Spleen (tissue), 11 donors: ENCODE measurements at regions not wholly inside any gene's neighbourhood (a gene's known extent, or its start where the extent isn't known, plus 50 kb on each side); places are given as distances from the start of the nearest gene placed in this dataset.

Experiments
- DNase-seq: peaks from one replicate; pipeline ENCODE4 v3.0.0-alpha.2; 2020
- H3K27ac ChIP-seq, 8 donors: fragments of 200-600 bp; sonication (generic) in 7 of 8; 1 replicate in 4 of 8; 2 replicates in 4 of 8; pipeline versions ENCODE4 v1.5.0 to v1.8.0; 2016 to 2021; ENCODE audit warnings: inconsistent platforms in 4 of 8, mild to moderate bottlenecking in 4 of 8, moderate library complexity in 1 of 8
- H3K27me3 ChIP-seq, 7 donors: fragments of 200-600 bp; sonication (generic) in 6 of 7; replicated peaks in 1 of 7; 1 replicate in 4 of 7; 2 replicates in 3 of 7; pipeline versions ENCODE4 v1.5.0 to v1.8.0; 2016 to 2021; ENCODE audit warnings: inconsistent platforms in 3 of 7, mild to moderate bottlenecking in 1 of 7
- H3K36me3 ChIP-seq, 6 donors: fragments of 200-600 bp; sonication (generic) in 5 of 6; 1 replicate in 4 of 6; 2 replicates in 2 of 6; pipeline versions ENCODE4 v1.5.0 to v1.8.0; 2016 to 2021; ENCODE audit warnings: inconsistent platforms in 2 of 6
- H3K4me1 ChIP-seq, 6 donors: fragments of 200-600 bp; sonication (generic) in 5 of 6; 1 replicate in 3 of 6; 2 replicates in 3 of 6; pipeline versions ENCODE4 v1.5.0 to v1.8.0; 2016 to 2021; ENCODE audit warnings: inconsistent platforms in 3 of 6
- H3K4me3 ChIP-seq, 8 donors: fragments of 200-600 bp; sonication (generic) in 7 of 8; 1 replicate in 4 of 8; 2 replicates in 4 of 8; pipeline versions ENCODE4 v1.5.0 to v1.8.0; 2016 to 2021; ENCODE audit warnings: inconsistent platforms in 4 of 8, mild to moderate bottlenecking in 4 of 8, moderate library complexity in 2 of 8
- H3K9me3 ChIP-seq, 8 donors: fragments of 200-600 bp; sonication (generic) in 7 of 8; 1 replicate in 4 of 8; 2 replicates in 4 of 8; pipeline versions ENCODE4 v1.5.0 to v1.8.0; 2016 to 2021; ENCODE audit warnings: inconsistent platforms in 4 of 8
- POLR2A ChIP-seq, 3 donors: fragments of 450-650 bp; IDR thresholded peaks; one replicate each; pipeline ENCODE4 v1.5.1; 2017; ENCODE audit warnings: antibody characterized with exemption in 3 of 3, mild to moderate bottlenecking in 1 of 3
- POLR2AphosphoS5 ChIP-seq, 3 donors: sonication (generic); formaldehyde crosslinking; IDR thresholded peaks; one replicate each; pipeline ENCODE4 v1.5.1; 2017; ENCODE audit warnings: antibody characterized with exemption in 3 of 3
- WGBS, 5 donors: extraction: QIAGEN DNeasy Blood & Tissue Kit in 3 of 5; methylation state at CpG; one replicate each; pipeline versions ENCODE4 v1.1.5 to v1.1.7; 2013 to 2018; 5-methylcytosine and 5-hydroxymethylcytosine counted together
- intact Hi-C: fragments of 100-400 bp; cut with DNase I; formaldehyde crosslinking; loops from one replicate; pipeline ENCODE4 v1.15.0; 2023; ENCODE audit warnings: low total_unique reads
- TF ChIP-seq, protein P1 (sequence below), 11 experiments: fragments of 200-600 bp in 7 of 11; fragments of 450-650 bp in 4 of 11; sonication (generic) in 4 of 11; IDR thresholded peaks in 8 of 11; conservative IDR thresholded peaks in 3 of 11; 1 replicate in 7 of 11; 2 replicates in 4 of 11; pipeline versions ENCODE4 v1.4.0 to v1.8.0; 2016 to 2021; ENCODE audit warnings: antibody characterized with exemption in 11 of 11, inconsistent platforms in 4 of 11, mild to moderate bottlenecking in 1 of 11
- donor health status: healthy with polysubstance abuse.
- donor health status: DM: no; HTN: no; CAD: no; lungs with moderate emphysema.
- donor health status: DM: no; HTN: no; CAD: no.
- donor health status: Bipolar disorder and iron deficiency.
- donor health status: healthy.
- donor health status: DM: no; HTN: no; CAD: no.
- donor health status: DM: yes; HTN: yes; CAD: no.

DNA sequence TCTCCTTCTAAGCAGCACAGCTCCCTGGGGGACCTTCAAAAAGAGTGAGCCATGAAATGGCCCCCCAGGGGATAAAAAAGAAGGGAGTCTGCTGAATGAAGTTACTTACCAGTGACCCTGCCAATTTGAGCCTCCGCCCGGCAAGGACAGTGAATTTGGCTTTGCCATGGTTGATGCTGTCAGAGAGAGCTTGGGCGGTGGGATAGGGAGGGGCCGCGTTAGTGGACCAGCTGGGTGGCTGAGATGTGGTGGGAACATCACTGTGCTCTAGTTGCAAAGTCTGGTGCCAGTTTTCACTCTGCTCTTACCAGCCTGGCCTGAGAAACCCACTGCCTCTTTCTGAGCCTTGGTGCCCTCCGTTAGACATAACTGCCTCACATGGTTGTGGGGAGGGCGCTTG lies 114.6 kb downstream of the MRM1 start:
- Histone ChIP-seq H3K36me3 (no peaks in the 10 kb centered on the region), H3K27me3 (peaks cover 0 to 30% (median 0%) of the 10 kb centered on the region in 7 donors), H3K27ac (no peak overlapping the region), H3K9me3 (no peaks in the 10 kb centered on the region), H3K4me3 (no peak overlapping the region), H3K4me1 (peaks cover 0 to 2% (median 0%) of the 10 kb centered on the region in 6 donors)
- DNase-seq = no peak
- intact Hi-C loops = no loop called here
- TF ChIP-seq, protein P1, sequence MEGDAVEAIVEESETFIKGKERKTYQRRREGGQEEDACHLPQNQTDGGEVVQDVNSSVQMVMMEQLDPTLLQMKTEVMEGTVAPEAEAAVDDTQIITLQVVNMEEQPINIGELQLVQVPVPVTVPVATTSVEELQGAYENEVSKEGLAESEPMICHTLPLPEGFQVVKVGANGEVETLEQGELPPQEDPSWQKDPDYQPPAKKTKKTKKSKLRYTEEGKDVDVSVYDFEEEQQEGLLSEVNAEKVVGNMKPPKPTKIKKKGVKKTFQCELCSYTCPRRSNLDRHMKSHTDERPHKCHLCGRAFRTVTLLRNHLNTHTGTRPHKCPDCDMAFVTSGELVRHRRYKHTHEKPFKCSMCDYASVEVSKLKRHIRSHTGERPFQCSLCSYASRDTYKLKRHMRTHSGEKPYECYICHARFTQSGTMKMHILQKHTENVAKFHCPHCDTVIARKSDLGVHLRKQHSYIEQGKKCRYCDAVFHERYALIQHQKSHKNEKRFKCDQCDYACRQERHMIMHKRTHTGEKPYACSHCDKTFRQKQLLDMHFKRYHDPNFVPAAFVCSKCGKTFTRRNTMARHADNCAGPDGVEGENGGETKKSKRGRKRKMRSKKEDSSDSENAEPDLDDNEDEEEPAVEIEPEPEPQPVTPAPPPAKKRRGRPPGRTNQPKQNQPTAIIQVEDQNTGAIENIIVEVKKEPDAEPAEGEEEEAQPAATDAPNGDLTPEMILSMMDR (IDR thresholded peaks at IDR 0.05 in 8 of 11, conservative IDR thresholded peaks at IDR 0.05 in 3 of 11) = no peak
- no peak for TF ChIP-seq POLR2AphosphoS5 (IDR thresholded peaks at IDR 0.05)
- no peak for TF ChIP-seq POLR2A (IDR thresholded peaks at IDR 0.05)
- 80 to 96% (median 93%) methylated on average over 6 to 7 of the region's 7 CpGs for WGBS, 5 donors

DNA sequence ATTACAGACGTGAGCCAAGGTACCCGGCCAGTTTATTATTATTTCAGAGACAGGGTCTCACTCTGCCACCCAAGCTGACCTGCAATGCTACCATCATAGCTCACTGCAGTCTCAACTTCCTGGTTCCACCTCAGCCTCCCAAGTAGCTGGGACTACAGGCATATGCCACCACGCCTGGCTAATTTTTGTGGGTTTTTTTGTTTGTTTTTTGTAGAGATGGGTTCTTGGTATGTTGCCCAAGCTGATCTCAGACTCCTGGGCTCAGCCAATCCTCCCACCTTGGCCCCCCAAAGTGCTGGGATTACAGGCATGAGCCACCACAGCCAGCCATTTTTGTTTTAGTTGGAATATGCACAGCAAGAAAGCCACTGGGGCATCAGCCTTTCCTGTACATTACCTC lies 115.7 kb downstream of the MRM1 start:
- H3K27me3 ChIP-seq = peaks cover 0 to 30% (median 0%) of the 10 kb centered on the region in 7 donors
- H3K27ac ChIP-seq = no peak overlapping the region
- no peak overlapping the region for H3K4me3 ChIP-seq
- H3K4me1 ChIP-seq = peaks cover 0 to 14% (median 9%) of the 10 kb centered on the region in 6 donors
- no peak for DNase-seq
- TF ChIP-seq POLR2A (IDR thresholded peaks at IDR 0.05) = no peak
- no peaks in the 10 kb centered on the region for H3K36me3 ChIP-seq
- H3K9me3 ChIP-seq = no peaks in the 10 kb centered on the region
- intact Hi-C loops = no loop called here
- WGBS, 5 donors = 69 to 91% (median 83%) methylated on average over 3 of the region's 3 CpGs

DNA sequence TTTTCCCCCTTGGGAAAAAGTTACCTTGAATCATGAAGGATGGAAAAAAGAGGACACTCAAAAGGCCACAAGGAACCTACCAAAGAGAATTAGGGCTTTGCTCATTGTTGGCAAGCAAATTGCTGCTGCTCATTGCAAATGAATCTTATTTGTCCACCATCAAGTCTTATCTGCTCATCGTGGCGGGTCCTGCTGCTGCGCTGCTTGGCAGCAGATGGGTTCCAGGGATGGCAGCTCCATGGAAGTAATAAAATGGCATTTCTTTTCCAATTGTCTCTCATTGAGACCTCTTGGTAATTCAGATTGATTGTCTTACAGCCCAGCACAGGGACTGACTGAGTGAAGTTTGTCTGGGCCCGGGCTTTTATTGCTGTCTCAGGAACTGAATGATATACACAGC lies 118.7 kb downstream of the MRM1 start:
- no peak for TF ChIP-seq POLR2A (IDR thresholded peaks at IDR 0.05)
- no peaks in the 10 kb centered on the region for H3K36me3 ChIP-seq
- WGBS, 5 donors = 90 to 99% (median 94%) methylated on average over 4 of the region's 4 CpGs
- H3K27me3 ChIP-seq = peaks cover 0 to 10% (median 0%) of the 10 kb centered on the region in 7 donors
- no peaks in the 10 kb centered on the region for H3K9me3 ChIP-seq
- no peak overlapping the region for H3K27ac ChIP-seq
- intact Hi-C loops = no loop called here
- DNase-seq = no peak
- H3K4me3 ChIP-seq = no peak overlapping the region
- H3K4me1 ChIP-seq = peaks cover 0 to 31% (median 20%) of the 10 kb centered on the region in 6 donors

DNA sequence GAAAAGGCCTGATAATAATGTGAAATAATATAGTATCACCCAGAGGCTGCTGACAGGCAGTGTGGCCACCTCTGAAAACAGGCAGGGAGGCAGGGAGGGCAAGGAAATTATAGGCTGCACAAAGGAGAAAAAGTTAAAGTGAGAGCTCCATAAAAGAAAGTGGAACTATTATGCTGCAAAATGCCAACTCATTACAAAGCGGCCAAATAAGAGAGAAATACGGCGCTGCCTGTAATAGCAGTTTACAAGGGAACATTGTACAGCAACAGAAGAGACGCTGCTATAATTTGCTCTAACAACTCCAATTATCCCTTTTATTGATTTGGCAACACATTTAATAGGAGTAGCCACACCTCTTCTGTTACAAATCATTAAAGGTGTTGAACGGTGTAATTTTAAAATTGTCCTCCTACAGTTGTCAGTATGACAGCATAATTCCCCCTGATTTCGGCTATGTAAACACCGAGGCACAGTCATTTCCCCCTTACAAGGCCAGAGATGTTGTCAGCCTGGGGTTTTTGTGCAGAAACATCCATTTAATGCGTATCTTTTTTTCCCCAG lies 120.3 kb downstream of the MRM1 start:
- DNase-seq = no peak
- H3K36me3 ChIP-seq = no peaks in the 10 kb centered on the region
- whole genome bisulfite sequencing, 5 donors = 16 to 28% (median 20%) methylated on average over 8 of the region's 8 CpGs
- no peaks in the 10 kb centered on the region for H3K9me3 ChIP-seq
- intact Hi-C loops = no loop called here
- H3K27ac ChIP-seq = peak overlapping the region; percentile 52 to 87 (median 80)
- H3K4me3 ChIP-seq = peak overlapping the region; percentile 20 to 69 (median 42)
- TF ChIP-seq POLR2A (IDR thresholded peaks at IDR 0.05) (no peak), POLR2AphosphoS5 (IDR thresholded peaks at IDR 0.05) (no peak)
- TF ChIP-seq, protein P1 (IDR thresholded peaks at IDR 0.05 in 8 of 11, conservative IDR thresholded peaks at IDR 0.05 in 3 of 11) = no peak
- H3K4me1 ChIP-seq = peaks cover 0 to 42% (median 20%) of the 10 kb centered on the region in 6 donors
- no peaks in the 10 kb centered on the region for H3K27me3 ChIP-seq

DNA sequence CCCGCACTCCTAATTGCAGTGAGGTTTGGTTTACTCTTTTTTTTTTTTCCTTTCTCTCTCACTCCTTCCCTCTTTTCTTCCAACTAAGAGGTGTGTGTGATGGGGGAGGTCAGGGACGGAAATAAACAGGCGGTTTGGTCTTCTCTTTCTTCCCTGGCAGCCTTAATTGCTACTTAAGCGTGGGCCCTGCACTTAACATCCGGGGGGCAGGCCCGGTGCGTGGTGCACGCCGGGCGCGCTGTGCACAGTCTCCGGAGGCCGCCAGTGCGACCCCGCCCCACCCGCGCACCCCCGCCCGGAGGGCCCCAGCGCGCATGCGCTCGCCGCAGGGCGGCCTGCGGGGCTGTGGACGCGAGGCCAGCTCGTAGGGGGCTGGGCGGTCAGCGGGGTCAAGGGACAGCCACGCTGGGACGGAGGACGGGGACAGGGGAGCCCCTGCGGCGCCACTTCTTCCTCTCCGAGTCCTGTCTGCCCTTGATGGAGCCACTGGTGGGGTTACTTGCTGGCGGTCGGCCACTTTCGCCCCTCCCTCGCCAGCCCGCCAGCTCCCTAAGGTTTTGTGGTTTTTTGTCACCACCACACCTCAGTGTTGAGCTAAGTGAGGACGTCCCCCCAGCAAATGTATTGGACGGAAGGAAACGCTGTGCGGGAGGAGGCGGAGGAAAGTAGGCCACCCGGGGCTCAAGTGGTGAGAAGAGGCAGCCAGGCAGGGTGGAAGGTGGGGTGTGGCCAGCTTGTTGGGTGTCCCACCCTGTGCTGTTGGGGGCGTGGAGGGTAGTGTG lies 120.9 kb downstream of the MRM1 start:
- DNase-seq = peak; percentile 94
- 1 to 3% (median 3%) methylated on average over 23 to 49 of the region's 49 CpGs for WGBS, 5 donors
- no peaks in the 10 kb centered on the region for H3K27me3 ChIP-seq
- intact Hi-C loops = no loop called here
- no peak for TF ChIP-seq POLR2A (IDR thresholded peaks at IDR 0.05)
- peak; percentile 70 to 80 (median 72) for TF ChIP-seq POLR2AphosphoS5 (IDR thresholded peaks at IDR 0.05)
- TF ChIP-seq, protein P1 (IDR thresholded peaks at IDR 0.05 in 8 of 11, conservative IDR thresholded peaks at IDR 0.05 in 3 of 11) = no peak
- no peaks in the 10 kb centered on the region for H3K36me3 ChIP-seq
- peak overlapping the region; percentile 20 to 69 (median 42) for H3K4me3 ChIP-seq
- no peaks in the 10 kb centered on the region for H3K9me3 ChIP-seq
- H3K4me1 ChIP-seq = peaks cover 0 to 42% (median 21%) of the 10 kb centered on the region in 6 donors
- H3K27ac ChIP-seq = peak overlapping the region; percentile 52 to 87 (median 80)
